Endothelial cell of umbilical vein (primary cell): ENCODE measurements at regions not wholly inside any gene's neighbourhood (a gene's known extent, or its start where the extent isn't known, plus 50 kb on each side); places are given as distances from the start of the nearest gene placed in this dataset.

Source experiments
- BruUV-seq: library from RNA; stranded (reverse); fragments of 400-500 nt; replicated peaks from 2 replicates; lab custom pipeline; 2021; lab: Mats Ljungman, UMichigan
- CTCF ChIA-PET: fragments of 300-600, 350-600 bp; sonication (Branson Sonifier 250); formaldehyde crosslinking; loops from one replicate; lab custom pipeline; 2021; ENCODE audit warnings: antibody characterized with exemption, inconsistent platforms; lab: Charles Lee
- POLR2A ChIA-PET: fragments of 300-600, 350-600 bp; sonication (Branson Sonifier 250); formaldehyde crosslinking; loops from one replicate; lab custom pipeline; 2021; ENCODE audit warnings: antibody characterized with exemption, inconsistent platforms; lab: Charles Lee
- DNase-seq: peaks from one replicate; pipeline ENCODE4 v3.0.0-alpha.2; 2011; ENCODE audit warnings: low read depth, low spot score
- FAIRE-seq: peaks from 2 replicates; lab custom pipeline; 2011; peaks lifted over from hg19 to GRCh38; lab: Jason Lieb, UNC
- H2AFZ ChIP-seq: 2 replicates; pipeline ENCODE4 v1.6.0; 2012; ENCODE audit warnings: low read depth, low read length, control low read depth, inconsistent platforms
- H3K27ac ChIP-seq: 2 replicates; pipeline ENCODE4 v1.5.1; 2011; ENCODE audit warnings: low read depth, mild to moderate bottlenecking, control low read depth, low read length, moderate library complexity; ENCODE audit not compliant: insufficient read depth
- H3K27me3 ChIP-seq, 2 experiments: 2 replicates each; pipeline versions ENCODE4 v1.6.0 to v1.6.1; 2011; ENCODE audit warnings: low read length in 2 of 2, mixed read lengths in 1 of 2; ENCODE audit not compliant: control insufficient read depth in 2 of 2, insufficient read depth in 2 of 2
- H3K36me3 ChIP-seq, 2 experiments: 2 replicates in 1 of 2; 3 replicates in 1 of 2; pipeline ENCODE4 v1.5.1; 2011; ENCODE audit warnings: low read length in 2 of 2, mild to moderate bottlenecking in 1 of 2, moderate library complexity in 1 of 2; ENCODE audit not compliant: control insufficient read depth in 2 of 2, insufficient read depth in 2 of 2; ENCODE audit errors: extremely low read depth in 1 of 2
- H3K4me1 ChIP-seq: 3 replicates; pipeline ENCODE4 v1.5.1; 2011; ENCODE audit warnings: mild to moderate bottlenecking, low read length; ENCODE audit not compliant: control insufficient read depth, insufficient read depth; ENCODE audit errors: extremely low read depth
- H3K4me2 ChIP-seq: 2 replicates; pipeline ENCODE4 v1.6.1; 2011; ENCODE audit warnings: low read length, control low read depth, mixed read lengths; ENCODE audit not compliant: insufficient read depth
- H3K4me3 ChIP-seq, 3 experiments: fragments of 200-600 bp in 1 of 3; sonication (generic), shearing (Covaris generic) in 1 of 3; replicated peaks in 1 of 3; 2 replicates each; pipeline ENCODE4 v1.5.1; 2011 to 2016; ENCODE audit warnings: control low read depth in 3 of 3, low read length in 3 of 3, mild to moderate bottlenecking in 2 of 3, inconsistent platforms in 1 of 3, low read depth in 1 of 3, moderate library complexity in 1 of 3; ENCODE audit not compliant: insufficient read depth in 1 of 3
- H3K79me2 ChIP-seq: 2 replicates; pipeline ENCODE4 v1.6.0; 2012; ENCODE audit warnings: low read length, inconsistent platforms; ENCODE audit not compliant: control insufficient read depth, insufficient read depth
- H3K9ac ChIP-seq: replicated peaks from 2 replicates; pipeline ENCODE3; 2011; ENCODE audit warnings: low read length, control low read depth; ENCODE audit not compliant: insufficient read depth; ENCODE audit errors: extremely low read depth
- H3K9me1 ChIP-seq: replicated peaks from 3 replicates; pipeline ENCODE4 v1.6.0; 2011; ENCODE audit warnings: mild to moderate bottlenecking, low read length; ENCODE audit not compliant: control insufficient read depth, insufficient read depth; ENCODE audit errors: extremely low read depth
- H3K9me3 ChIP-seq: replicated peaks from 2 replicates; pipeline ENCODE4 v1.5.1; 2012; ENCODE audit warnings: low read length, inconsistent platforms; ENCODE audit not compliant: control insufficient read depth, insufficient read depth
- H4K20me1 ChIP-seq: replicated peaks from 2 replicates; pipeline ENCODE3; 2011; ENCODE audit warnings: mild to moderate bottlenecking, low read length; ENCODE audit not compliant: control insufficient read depth, insufficient read depth; ENCODE audit errors: extremely low read depth
- EZH2 ChIP-seq: IDR thresholded peaks from 2 replicates; pipeline ENCODE4 v1.6.1; 2012; ENCODE audit warnings: borderline replicate concordance, low read depth, mild to moderate bottlenecking, moderate library complexity, low read length, inconsistent platforms; ENCODE audit not compliant: severe bottlenecking
- FOS ChIP-seq: IDR thresholded peaks from 2 replicates; pipeline ENCODE4 v1.6.1; 2011; ENCODE audit warnings: mild to moderate bottlenecking, low read length, moderate library complexity, borderline replicate concordance; ENCODE audit not compliant: insufficient read depth
- GATA2 ChIP-seq: IDR thresholded peaks from 2 replicates; pipeline ENCODE4 v1.7.0; 2011; ENCODE audit warnings: low read depth, mild to moderate bottlenecking, moderate library complexity, mixed read lengths, low read length; ENCODE audit not compliant: insufficient read length, insufficient read depth
- JUN ChIP-seq: IDR thresholded peaks from 2 replicates; pipeline ENCODE4 v1.6.1; 2011; ENCODE audit warnings: borderline replicate concordance, low read depth; ENCODE audit not compliant: insufficient read length, insufficient read depth
- MYC ChIP-seq: IDR thresholded peaks from one replicate; pipeline ENCODE4 v1.6.1; 2011; ENCODE audit warnings: mild to moderate bottlenecking, low read depth, low read length
- POLR2A ChIP-seq: IDR thresholded peaks from 2 replicates; pipeline ENCODE4 v1.6.1; 2012; ENCODE audit warnings: low read depth, mild to moderate bottlenecking, control low read depth, low read length
- POLR2AphosphoS5 ChIP-seq: IDR thresholded peaks from 2 replicates; pipeline ENCODE4 v1.6.1; 2012; ENCODE audit warnings: low read depth, mild to moderate bottlenecking, control low read depth, low read length, moderate library complexity; ENCODE audit not compliant: insufficient read depth
- dilution Hi-C: fragments of 300-500 bp; cut with MboI; formaldehyde crosslinking; loops from one replicate; pipeline ENCODE4 v1.15.0; 2019; ENCODE audit warnings: low sequenced_read_pairs; ENCODE audit not compliant: extremely low pct_ligation_motif_present
- intact Hi-C: fragments of 100-400 bp; cut with micrococcal nuclease; formaldehyde crosslinking; loops from one replicate; pipeline ENCODE4 v1.10.0; 2022
- TF ChIP-seq, protein P1 (sequence below), 2 donors: IDR thresholded peaks; 1 replicate in 1 of 2; 2 replicates in 1 of 2; pipeline ENCODE4 v1.5.1; 2011; ENCODE audit warnings: low read length in 2 of 2, mild to moderate bottlenecking in 2 of 2, moderate library complexity in 2 of 2, control low read depth in 1 of 2, inconsistent platforms in 1 of 2, low read depth in 1 of 2; ENCODE audit not compliant: insufficient read depth in 1 of 2; ENCODE audit errors: extremely low read depth in 1 of 2
- TF ChIP-seq, protein P2 (sequence below): IDR thresholded peaks from 2 replicates; pipeline ENCODE4 v1.6.1; 2011; ENCODE audit not compliant: insufficient read depth, insufficient read length

DNA sequence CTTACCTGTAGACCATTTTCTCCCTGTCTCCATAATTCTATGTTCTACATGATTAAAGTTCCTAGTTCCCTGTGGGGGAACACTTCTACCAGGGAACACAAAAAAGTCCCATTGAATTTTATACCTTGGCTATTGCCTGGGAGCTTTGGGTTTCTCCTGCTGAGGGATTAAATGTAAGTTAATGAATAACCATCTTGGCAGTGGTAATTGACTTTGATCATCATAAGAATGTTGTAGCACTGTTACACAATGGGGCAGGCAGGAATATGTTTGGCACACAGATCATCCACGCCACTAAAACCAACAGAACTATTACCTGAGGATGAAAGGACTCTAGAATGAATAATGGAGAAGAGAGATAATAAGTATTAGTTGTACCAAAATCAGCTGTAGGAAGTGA, 1106.2 kb upstream of the GJE1 start:
- POLR2A ChIA-PET: no interaction called here
- dilution Hi-C loops: no loop called here
- no peak overlapping the region for H2AFZ ChIP-seq
- CTCF ChIA-PET: interaction anchor here (0.9 to 1.2 kb wide), 3 partner anchors 8 to 46 kb away, joined by 3 to 4 read pairs (median 3); no protein-coding TSS in a partner anchor
- H3K9me1 ChIP-seq: no peaks in the 10 kb centered on the region
- no peaks in the 10 kb centered on the region for H3K79me2 ChIP-seq
- no peaks in the 10 kb centered on the region for H3K27me3 ChIP-seq
- H3K4me3 ChIP-seq: no peak overlapping the region
- no peak for DNase-seq
- intact Hi-C loops: no loop called here
- TF ChIP-seq FOS: no peak
- TF ChIP-seq GATA2: no peak
- no peak for TF ChIP-seq JUN
- TF ChIP-seq MYC: no peak
- TF ChIP-seq POLR2AphosphoS5: no peak
- TF ChIP-seq, protein P1, sequence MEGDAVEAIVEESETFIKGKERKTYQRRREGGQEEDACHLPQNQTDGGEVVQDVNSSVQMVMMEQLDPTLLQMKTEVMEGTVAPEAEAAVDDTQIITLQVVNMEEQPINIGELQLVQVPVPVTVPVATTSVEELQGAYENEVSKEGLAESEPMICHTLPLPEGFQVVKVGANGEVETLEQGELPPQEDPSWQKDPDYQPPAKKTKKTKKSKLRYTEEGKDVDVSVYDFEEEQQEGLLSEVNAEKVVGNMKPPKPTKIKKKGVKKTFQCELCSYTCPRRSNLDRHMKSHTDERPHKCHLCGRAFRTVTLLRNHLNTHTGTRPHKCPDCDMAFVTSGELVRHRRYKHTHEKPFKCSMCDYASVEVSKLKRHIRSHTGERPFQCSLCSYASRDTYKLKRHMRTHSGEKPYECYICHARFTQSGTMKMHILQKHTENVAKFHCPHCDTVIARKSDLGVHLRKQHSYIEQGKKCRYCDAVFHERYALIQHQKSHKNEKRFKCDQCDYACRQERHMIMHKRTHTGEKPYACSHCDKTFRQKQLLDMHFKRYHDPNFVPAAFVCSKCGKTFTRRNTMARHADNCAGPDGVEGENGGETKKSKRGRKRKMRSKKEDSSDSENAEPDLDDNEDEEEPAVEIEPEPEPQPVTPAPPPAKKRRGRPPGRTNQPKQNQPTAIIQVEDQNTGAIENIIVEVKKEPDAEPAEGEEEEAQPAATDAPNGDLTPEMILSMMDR (IDR thresholded peaks at IDR 0.05; ENCODE audit: extremely low read depth in 1 of 2, insufficient read depth in 1 of 2, low read depth in 1 of 2, low read length in 2 of 2): no peak
- no peaks in the 10 kb centered on the region for H3K4me1 ChIP-seq
- no peak overlapping the region for H3K9ac ChIP-seq
- H3K4me2 ChIP-seq: no peak overlapping the region
- no peak for FAIRE-seq
- BruUV-seq: no TSS peak
- no peaks in the 10 kb centered on the region for H4K20me1 ChIP-seq
- no peak overlapping the region for H3K27ac ChIP-seq
- no peaks in the 10 kb centered on the region for H3K36me3 ChIP-seq
- no peaks in the 10 kb centered on the region for H3K9me3 ChIP-seq

DNA sequence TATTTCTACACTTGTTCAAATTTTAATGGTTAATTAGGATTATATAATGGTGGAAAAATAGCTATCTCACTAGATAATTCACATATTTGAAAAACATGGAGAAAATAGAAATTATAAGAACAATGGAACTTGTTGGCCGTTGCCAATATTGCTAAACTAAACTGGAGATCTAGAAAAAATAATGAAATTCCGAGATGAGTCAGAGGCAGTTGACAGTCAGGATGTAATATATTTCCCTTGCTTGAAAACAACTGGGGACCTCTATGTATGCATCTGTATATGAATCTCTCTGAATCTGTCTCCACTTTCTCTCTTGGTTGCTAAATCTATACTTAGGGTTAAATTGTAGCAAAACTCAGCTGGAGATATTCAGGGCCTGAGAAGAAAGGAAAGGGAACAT, 1108.2 kb upstream of the GJE1 start:
- no peak for TF ChIP-seq GATA2
- TF ChIP-seq JUN: no peak
- peak; percentile 41 for TF ChIP-seq FOS
- no peak for TF ChIP-seq EZH2
- TF ChIP-seq POLR2A: no peak
- TF ChIP-seq, protein P2, sequence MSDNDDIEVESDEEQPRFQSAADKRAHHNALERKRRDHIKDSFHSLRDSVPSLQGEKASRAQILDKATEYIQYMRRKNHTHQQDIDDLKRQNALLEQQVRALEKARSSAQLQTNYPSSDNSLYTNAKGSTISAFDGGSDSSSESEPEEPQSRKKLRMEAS: no peak
- no TSS peak for BruUV-seq
- DNase-seq: peak; percentile 47
- H3K9me3 ChIP-seq: no peaks in the 10 kb centered on the region
- dilution Hi-C loops (no loop called here), intact Hi-C loops (no loop called here)
- no peaks in the 10 kb centered on the region for H4K20me1 ChIP-seq
- H3K4me1 ChIP-seq: no peaks in the 10 kb centered on the region
- ChIA-PET POLR2A (no interaction called here), CTCF (no interaction called here)
- no peak for FAIRE-seq
- no peaks in the 10 kb centered on the region for H3K27me3 ChIP-seq
- no peak overlapping the region for H2AFZ ChIP-seq
- no peaks in the 10 kb centered on the region for H3K79me2 ChIP-seq
- H3K36me3 ChIP-seq: no peaks in the 10 kb centered on the region
- H3K4me3 ChIP-seq: no peak overlapping the region
- no peaks in the 10 kb centered on the region for H3K9me1 ChIP-seq
- no peak overlapping the region for H3K9ac ChIP-seq
- H3K4me2 ChIP-seq: no peak overlapping the region
- no peak overlapping the region for H3K27ac ChIP-seq
